ENCODE measurements at regions not wholly inside any gene's neighbourhood (a gene's known extent, or its start where the extent isn't known, plus 50 kb on each side); places are given as distances from the start of the nearest gene placed in this dataset.

- TF ChIP-seq CTCF (IDR thresholded peaks at IDR 0.05): peak; percentile 44
- DNase-seq: peak; percentile 60
These were observed 122.2 kb downstream of the LHX2 start for GRCh38 chr9:124133727-124134126.

GRCh38 chr9:124134526-124134925 is 123.0 kb downstream of the LHX2 start:
- DNase-seq (no peak), ATAC-seq (no peak)
- no peak for TF ChIP-seq CTCF (IDR thresholded peaks at IDR 0.05)
- Histone ChIP-seq H3K27me3 (ENCODE audit: low read depth) (no peaks in the 10 kb centered on the region), H3K36me3 (no peaks in the 10 kb centered on the region), H3K27ac (no peak overlapping the region), H3K4me3 (no peak overlapping the region), H3K9me3 (no peaks in the 10 kb centered on the region), H3K4me1 (no peaks in the 10 kb centered on the region)
- intact Hi-C loops (cut with DNase I): no loop called here

More at GRCh38 chr9:124133727-124134126, 122.2 kb downstream of the LHX2 start:
- H3K4me3 ChIP-seq: no peak overlapping the region
- peak; percentile 68 to 83 for ATAC-seq
- no peaks in the 10 kb centered on the region for H3K27me3 ChIP-seq (ENCODE audit: low read depth)
- H3K27ac ChIP-seq: no peak overlapping the region
- H3K9me3 ChIP-seq: no peaks in the 10 kb centered on the region
- no peaks in the 10 kb centered on the region for H3K36me3 ChIP-seq
- intact Hi-C loops (cut with DNase I): no loop called here
- no peaks in the 10 kb centered on the region for H3K4me1 ChIP-seq

- no peaks in the 10 kb centered on the region for H3K27me3 ChIP-seq (ENCODE audit: low read depth)
These were observed 121.9 kb upstream of the NEK6 start for GRCh38 chr9:124135813-124136365.

GRCh38 chr9:124137009-124137943 is 120.5 kb upstream of the NEK6 start:
- H3K9me3 ChIP-seq: no peaks in the 10 kb centered on the region
- no peak overlapping the region for H3K4me3 ChIP-seq
- H3K27ac ChIP-seq: no peak overlapping the region
- DNase-seq: no peak
- no peaks in the 10 kb centered on the region for H3K27me3 ChIP-seq (ENCODE audit: low read depth)
- no peaks in the 10 kb centered on the region for H3K4me1 ChIP-seq
- no peak for TF ChIP-seq CTCF (IDR thresholded peaks at IDR 0.05)
- intact Hi-C loops (cut with DNase I): no loop called here
- ATAC-seq: no peak
- no peaks in the 10 kb centered on the region for H3K36me3 ChIP-seq

More at GRCh38 chr9:124135813-124136365, 121.9 kb upstream of the NEK6 start:
- no peaks in the 10 kb centered on the region for H3K36me3 ChIP-seq
- no peak for TF ChIP-seq CTCF (IDR thresholded peaks at IDR 0.05)
- intact Hi-C loops (cut with DNase I): no loop called here
- ATAC-seq (no peak), DNase-seq (no peak)
- H3K4me1 ChIP-seq: no peaks in the 10 kb centered on the region
- no peak overlapping the region for H3K4me3 ChIP-seq
- no peaks in the 10 kb centered on the region for H3K9me3 ChIP-seq
- H3K27ac ChIP-seq: no peak overlapping the region

- intact Hi-C loops (cut with DNase I): no loop called here
- no peaks in the 10 kb centered on the region for H3K4me1 ChIP-seq
- ATAC-seq (no peak), DNase-seq (no peak)
- no peaks in the 10 kb centered on the region for H3K36me3 ChIP-seq
- no peaks in the 10 kb centered on the region for H3K9me3 ChIP-seq
- no peak for TF ChIP-seq CTCF (IDR thresholded peaks at IDR 0.05)
- H3K27me3 ChIP-seq (ENCODE audit: low read depth): no peaks in the 10 kb centered on the region
- H3K27ac ChIP-seq: no peak overlapping the region
- H3K4me3 ChIP-seq: no peak overlapping the region
These were observed 119.8 kb upstream of the NEK6 start for GRCh38 chr9:124137944-124138335.

Data from lower lobe of right lung (tissue), 2 donors.